Trophoblast cell (in vitro differentiated cells and primary cell): ENCODE measurements at regions not wholly inside any gene's neighbourhood (a gene's known extent, or its start where the extent isn't known, plus 50 kb on each side); places are given as distances from the start of the nearest gene placed in this dataset.

Source experiments
- DNase-seq, 2 donors: peaks; one replicate each; pipeline ENCODE4 v3.0.0-alpha.2; 2016
- H2AFZ ChIP-seq: 2 replicates; pipeline ENCODE4 v1.6.1; 2013; ENCODE audit warnings: low read length, moderate library complexity, mild to moderate bottlenecking; ENCODE audit not compliant: insufficient read depth, poor library complexity
- H2AK5ac ChIP-seq: 2 replicates; pipeline ENCODE4 v1.6.1; 2013; ENCODE audit warnings: mild to moderate bottlenecking, low read length
- H2BK120ac ChIP-seq: 2 replicates; pipeline ENCODE4 v1.6.1; 2013; ENCODE audit warnings: low read length, mild to moderate bottlenecking, moderate library complexity; ENCODE audit not compliant: insufficient read depth, poor library complexity
- H2BK12ac ChIP-seq: 2 replicates; pipeline ENCODE4 v1.6.1; 2013; ENCODE audit warnings: mild to moderate bottlenecking, low read length, moderate library complexity
- H2BK5ac ChIP-seq: 2 replicates; pipeline ENCODE4 v1.6.1; 2013; ENCODE audit warnings: low read length, low read depth, moderate library complexity, mild to moderate bottlenecking; ENCODE audit not compliant: poor library complexity
- H3K14ac ChIP-seq: 2 replicates; pipeline ENCODE4 v1.6.1; 2013; ENCODE audit warnings: mild to moderate bottlenecking, low read length
- H3K18ac ChIP-seq: 2 replicates; pipeline ENCODE4 v1.6.1; 2013; ENCODE audit warnings: mild to moderate bottlenecking, low read length
- H3K23ac ChIP-seq: 2 replicates; pipeline ENCODE4 v1.6.1; 2013; ENCODE audit warnings: low read length
- H3K27ac ChIP-seq: 2 replicates; pipeline ENCODE4 v1.5.1; 2013; ENCODE audit warnings: low read depth, mild to moderate bottlenecking, inconsistent platforms, low read length, moderate library complexity
- H3K27me3 ChIP-seq: 2 replicates; pipeline ENCODE4 v1.6.1; 2013; ENCODE audit warnings: inconsistent platforms, mild to moderate bottlenecking, low read length, moderate library complexity; ENCODE audit not compliant: insufficient read depth
- H3K36me3 ChIP-seq, 2 experiments: 1 replicate in 1 of 2; 2 replicates in 1 of 2; pipeline ENCODE4 v1.6.1; 2013; ENCODE audit warnings: low read length in 2 of 2, mild to moderate bottlenecking in 2 of 2, moderate library complexity in 1 of 2; ENCODE audit not compliant: insufficient read depth in 2 of 2, control insufficient read depth in 1 of 2
- H3K4ac ChIP-seq: 2 replicates; pipeline ENCODE4 v1.6.1; 2013; ENCODE audit warnings: low read depth, mild to moderate bottlenecking, low read length, moderate library complexity
- H3K4me1 ChIP-seq, 2 experiments: 1 replicate in 1 of 2; 2 replicates in 1 of 2; pipeline ENCODE4 v1.6.1; 2013; ENCODE audit warnings: low read length in 2 of 2, mild to moderate bottlenecking in 2 of 2, moderate library complexity in 1 of 2; ENCODE audit not compliant: insufficient read depth in 2 of 2, control insufficient read depth in 1 of 2
- H3K4me2 ChIP-seq: 2 replicates; pipeline ENCODE4 v1.6.1; 2013; ENCODE audit warnings: inconsistent platforms, mild to moderate bottlenecking, low read length, moderate library complexity
- H3K4me3 ChIP-seq: 2 replicates; pipeline ENCODE4 v1.5.1; 2013; ENCODE audit warnings: mild to moderate bottlenecking, low read depth, low read length, inconsistent platforms
- H3K79me1 ChIP-seq: one replicate; pipeline ENCODE4 v1.6.1; 2013; ENCODE audit warnings: low read length
- H3K79me2 ChIP-seq: 2 replicates; pipeline ENCODE4 v1.6.1; 2013; ENCODE audit warnings: low read length, mild to moderate bottlenecking; ENCODE audit not compliant: control insufficient read depth, insufficient read depth, poor library complexity
- H3K9ac ChIP-seq: 2 replicates; pipeline ENCODE4 v1.6.1; 2013; ENCODE audit warnings: mild to moderate bottlenecking, low read length
- H3K9me3 ChIP-seq: 2 replicates; pipeline ENCODE4 v1.6.1; 2013; ENCODE audit warnings: low read depth, mild to moderate bottlenecking, control low read depth, inconsistent platforms, low read length; ENCODE audit not compliant: insufficient read depth
- H4K12ac ChIP-seq: 2 replicates; pipeline ENCODE4 v1.6.1; 2013; ENCODE audit warnings: low read depth, mild to moderate bottlenecking, low read length, moderate library complexity
- H4K8ac ChIP-seq: 2 replicates; pipeline ENCODE4 v1.6.1; 2013; ENCODE audit warnings: low read depth, mild to moderate bottlenecking, low read length, moderate library complexity
- H4K91ac ChIP-seq: one replicate; pipeline ENCODE4 v1.6.1; 2013; ENCODE audit warnings: low read depth, mild to moderate bottlenecking, low read length, moderate library complexity
- WGBS: extraction: QIAGEN DNeasy Blood & Tissue Kit; methylation state at CpG from one replicate; pipeline ENCODE4 v1.1.7; 2013; ENCODE audit warnings: missing lambda C conversion rate; ENCODE audit not compliant: insufficient read length, insufficient coverage; ENCODE audit errors: extremely low coverage; 5-methylcytosine and 5-hydroxymethylcytosine counted together

GRCh38 chr18:27235218-27235870 lies 50.2 kb upstream of the CHST9 start:
- Histone ChIP-seq H3K27me3 (no peaks in the 10 kb centered on the region), H4K91ac (no peak overlapping the region), H3K14ac (no peak overlapping the region), H3K9ac (no peak overlapping the region), H2BK12ac (no peak overlapping the region), H3K27ac (no peak overlapping the region), H3K4ac (no peak overlapping the region), H2BK5ac (no peak overlapping the region), H2AK5ac (no peak overlapping the region), H3K79me2 (no peaks in the 10 kb centered on the region), H3K4me2 (no peak overlapping the region), H2BK120ac (no peak overlapping the region), H3K4me3 (no peak overlapping the region), H2AFZ (no peak overlapping the region), H3K79me1 (no peaks in the 10 kb centered on the region), H3K4me1 (no peaks in the 10 kb centered on the region), H3K9me3 (no peaks in the 10 kb centered on the region), H3K18ac (no peak overlapping the region), H4K12ac (no peak overlapping the region), H4K8ac (no peak overlapping the region), H3K23ac (no peak overlapping the region), H3K36me3 (no peaks in the 10 kb centered on the region)
- no peak for DNase-seq
- WGBS, result no CpG with 5 or more reads among the region's 4 CpGs
